Breast epithelium (tissue), 3 donors: ENCODE measurements at regions not wholly inside any gene's neighbourhood (a gene's known extent, or its start where the extent isn't known, plus 50 kb on each side); places are given as distances from the start of the nearest gene placed in this dataset.

ENCODE experiments used
- CTCF ChIP-seq, 3 donors: fragments of 450-650 bp; IDR thresholded peaks; one replicate each; pipeline ENCODE4 v1.5.1; 2016 to 2017; ENCODE audit warnings: antibody characterized with exemption in 3 of 3, mild to moderate bottlenecking in 3 of 3, moderate library complexity in 3 of 3
- POLR2A ChIP-seq: fragments of 450-650 bp; IDR thresholded peaks from one replicate; pipeline ENCODE4 v1.6.1; 2016; ENCODE audit warnings: antibody characterized with exemption, mild to moderate bottlenecking, moderate library complexity
- POLR2AphosphoS5 ChIP-seq, 3 donors: sonication (generic); formaldehyde crosslinking; IDR thresholded peaks; one replicate each; pipeline ENCODE4 v1.6.1; 2017; ENCODE audit warnings: antibody characterized with exemption in 3 of 3

- TF ChIP-seq CTCF (IDR thresholded peaks at IDR 0.05) (no peak), POLR2A (no peak), POLR2AphosphoS5 (IDR thresholded peaks at IDR 0.05) (no peak)
These were observed 934.1 kb downstream of the NLGN4Y start for GRCh38 chrY:15458426-15458825.
